Retinal pigment epithelial cell (primary cell): ENCODE measurements at regions not wholly inside any gene's neighbourhood (a gene's known extent, or its start where the extent isn't known, plus 50 kb on each side); places are given as distances from the start of the nearest gene placed in this dataset.
A peak's percentile ranks its signal among the peaks of the same experiment; 100 is the strongest.

Experiments
- DNase-seq: peaks from one replicate; pipeline ENCODE4 v3.0.0-alpha.2; 2010; ENCODE audit warnings: low read depth
- H3K4me3 ChIP-seq: 2 replicates; pipeline ENCODE4 v1.5.1; 2011; ENCODE audit warnings: mild to moderate bottlenecking, low read length, control low read depth, moderate library complexity
- TF ChIP-seq, protein P1 (sequence below): conservative IDR thresholded peaks from 2 replicates; pipeline ENCODE4 v1.5.1; 2011; ENCODE audit warnings: low read depth, low read length, control low read depth, inconsistent platforms

DNA sequence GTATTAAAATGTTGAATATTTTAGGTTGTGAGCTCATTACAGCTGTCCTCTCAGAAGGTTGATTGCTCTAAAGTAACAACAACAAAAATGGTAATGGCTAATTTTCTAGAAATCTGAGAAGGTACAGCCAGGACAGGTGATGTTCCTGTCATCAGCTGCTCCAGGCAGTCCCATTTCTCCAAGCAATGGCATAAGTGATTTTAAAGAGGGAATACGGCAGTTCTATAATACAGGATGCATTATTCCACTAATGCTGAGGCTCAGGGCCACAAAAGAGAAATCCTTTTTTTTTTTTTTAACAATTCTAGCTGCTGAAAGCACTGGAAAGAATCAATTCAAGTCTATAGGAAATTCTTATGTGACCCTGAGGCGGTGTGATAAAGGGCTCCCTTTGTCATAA is 199.9 kb downstream of the PMAIP1 start:
- no peak overlapping the region for H3K4me3 ChIP-seq
- DNase-seq: no peak
- TF ChIP-seq, protein P1, sequence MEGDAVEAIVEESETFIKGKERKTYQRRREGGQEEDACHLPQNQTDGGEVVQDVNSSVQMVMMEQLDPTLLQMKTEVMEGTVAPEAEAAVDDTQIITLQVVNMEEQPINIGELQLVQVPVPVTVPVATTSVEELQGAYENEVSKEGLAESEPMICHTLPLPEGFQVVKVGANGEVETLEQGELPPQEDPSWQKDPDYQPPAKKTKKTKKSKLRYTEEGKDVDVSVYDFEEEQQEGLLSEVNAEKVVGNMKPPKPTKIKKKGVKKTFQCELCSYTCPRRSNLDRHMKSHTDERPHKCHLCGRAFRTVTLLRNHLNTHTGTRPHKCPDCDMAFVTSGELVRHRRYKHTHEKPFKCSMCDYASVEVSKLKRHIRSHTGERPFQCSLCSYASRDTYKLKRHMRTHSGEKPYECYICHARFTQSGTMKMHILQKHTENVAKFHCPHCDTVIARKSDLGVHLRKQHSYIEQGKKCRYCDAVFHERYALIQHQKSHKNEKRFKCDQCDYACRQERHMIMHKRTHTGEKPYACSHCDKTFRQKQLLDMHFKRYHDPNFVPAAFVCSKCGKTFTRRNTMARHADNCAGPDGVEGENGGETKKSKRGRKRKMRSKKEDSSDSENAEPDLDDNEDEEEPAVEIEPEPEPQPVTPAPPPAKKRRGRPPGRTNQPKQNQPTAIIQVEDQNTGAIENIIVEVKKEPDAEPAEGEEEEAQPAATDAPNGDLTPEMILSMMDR: no peak

DNA sequence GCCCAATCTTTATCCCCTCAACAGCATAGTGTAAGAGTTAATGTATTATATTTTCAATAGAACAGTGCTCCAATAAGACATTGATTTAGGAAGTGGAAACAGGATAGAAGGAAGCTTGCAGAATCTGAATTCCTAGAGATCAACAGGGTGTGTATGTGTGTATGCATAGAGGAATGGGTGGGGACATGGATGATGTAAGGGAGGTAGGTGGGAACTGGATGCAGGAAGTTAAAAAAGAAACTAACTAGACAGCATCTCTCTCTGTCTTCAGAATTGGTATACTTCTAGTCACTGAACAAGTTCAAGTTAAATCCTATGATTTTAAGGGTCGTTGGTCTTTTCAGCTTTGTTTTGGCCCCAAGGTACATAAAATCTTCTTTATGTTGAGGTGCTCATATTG is 196.6 kb downstream of the PMAIP1 start:
- H3K4me3 ChIP-seq: no peak overlapping the region
- no peak for DNase-seq
- TF ChIP-seq, protein P1: no peak

DNA sequence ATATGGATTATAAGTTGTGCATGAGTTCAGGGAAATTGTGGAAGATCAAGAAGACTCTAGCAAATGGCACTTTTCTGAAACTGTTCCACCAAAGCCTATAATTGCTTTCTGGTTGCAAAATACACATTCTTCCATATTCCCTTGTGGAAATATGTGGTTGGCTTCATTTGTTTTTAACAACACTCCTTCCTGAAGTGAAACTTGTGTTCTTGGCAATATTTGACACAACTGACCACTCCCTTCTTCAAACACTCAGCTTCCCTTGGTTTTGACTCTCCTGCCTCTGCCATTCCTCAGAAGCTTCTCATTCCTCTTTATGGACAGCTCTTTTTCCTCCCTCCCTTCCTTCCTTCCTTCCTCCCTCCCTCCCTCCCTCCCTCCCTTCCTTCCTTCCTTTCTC is 192.3 kb downstream of the PMAIP1 start:
- TF ChIP-seq, protein P1: no peak
- H3K4me3 ChIP-seq: no peak overlapping the region
- DNase-seq: no peak

DNA sequence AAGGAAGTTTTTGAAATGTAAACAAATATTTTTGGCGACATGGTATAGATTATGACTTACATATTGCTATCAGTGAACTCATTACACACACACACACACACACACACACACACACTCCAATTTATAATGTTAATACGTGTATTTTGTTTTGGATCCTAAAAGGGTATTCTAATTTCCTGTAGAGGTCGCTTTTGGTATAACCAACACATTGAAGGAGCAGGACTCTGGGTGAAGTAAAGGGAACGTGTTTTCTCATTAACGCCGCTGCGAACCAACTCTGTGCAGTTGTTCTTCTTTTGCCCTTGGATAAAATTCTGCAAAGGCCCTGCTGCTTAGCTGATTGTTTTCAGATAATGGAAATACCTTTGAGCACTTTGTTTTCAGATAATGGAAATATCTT is 190.4 kb downstream of the PMAIP1 start:
- TF ChIP-seq, protein P1: peak; percentile 26
- no peak for DNase-seq
- no peak overlapping the region for H3K4me3 ChIP-seq

DNA sequence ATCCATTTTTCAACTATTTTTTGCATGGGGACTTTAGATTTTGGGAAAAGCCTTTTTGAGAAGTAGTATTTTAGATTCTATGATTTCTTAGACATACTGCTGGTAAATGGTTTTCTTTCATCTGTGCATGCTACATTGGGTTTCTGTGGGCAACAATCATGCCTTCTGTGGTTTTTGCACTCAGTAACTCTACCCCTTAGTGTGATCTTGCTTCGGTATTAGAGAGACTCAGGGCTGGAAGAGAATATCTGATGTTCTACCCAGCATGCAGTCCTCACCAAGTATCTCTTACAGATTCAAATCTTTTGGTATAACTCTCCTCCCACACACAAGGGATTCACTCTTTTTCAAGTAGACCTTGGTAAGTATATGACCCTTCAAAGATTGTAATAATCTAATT is 183.0 kb downstream of the PMAIP1 start:
- TF ChIP-seq, protein P1: no peak
- DNase-seq: no peak
- no peak overlapping the region for H3K4me3 ChIP-seq

DNA sequence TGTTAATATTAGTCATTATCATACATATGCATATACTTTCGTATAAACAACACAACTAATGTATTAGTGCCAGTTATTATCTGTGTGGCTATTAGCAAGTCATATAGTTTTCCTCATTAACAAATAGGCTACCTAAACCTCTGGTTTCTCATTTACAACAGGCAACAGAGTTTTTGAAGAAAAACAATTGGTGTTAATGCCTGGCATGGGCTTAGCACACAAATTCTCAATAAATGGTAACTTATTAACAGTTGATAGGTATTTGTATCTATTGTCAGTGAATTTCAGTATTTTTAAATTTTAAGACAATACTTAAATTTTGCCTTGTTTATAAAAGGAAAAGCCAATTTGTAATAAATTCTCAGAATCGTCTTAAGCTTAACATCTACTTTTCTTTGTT is 182.5 kb downstream of the PMAIP1 start:
- no peak overlapping the region for H3K4me3 ChIP-seq
- TF ChIP-seq, protein P1: no peak
- no peak for DNase-seq

DNA sequence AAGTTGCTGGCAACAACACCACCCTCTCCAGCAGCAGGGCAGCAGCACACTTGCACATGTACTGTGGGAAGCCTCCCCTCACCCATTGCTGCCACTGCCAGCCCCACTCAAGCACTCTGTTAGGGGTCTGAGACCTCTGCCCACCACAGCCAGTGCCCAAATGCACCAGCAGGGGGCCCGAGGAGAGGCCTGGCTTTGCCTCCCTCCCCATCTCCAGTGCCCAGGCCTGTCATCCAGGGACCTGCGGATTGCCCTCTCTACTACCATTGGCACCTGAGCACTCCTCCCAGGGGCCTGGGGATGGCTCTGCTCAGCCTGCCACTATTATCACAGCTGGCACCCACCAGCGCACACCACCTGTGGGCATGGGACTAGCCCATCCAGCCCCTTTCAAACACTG is 175.7 kb downstream of the PMAIP1 start:
- DNase-seq: no peak
- H3K4me3 ChIP-seq: no peak overlapping the region
- TF ChIP-seq, protein P1: peak; percentile 6
